DMS79 (cell line): ENCODE measurements at regions not wholly inside any gene's neighbourhood (a gene's known extent, or its start where the extent isn't known, plus 50 kb on each side); places are given as distances from the start of the nearest gene placed in this dataset.

ENCODE experiments used
- DNase-seq: peaks from one replicate; lab custom pipeline; 2025; lab: John Stamatoyannopoulos, UW

GRCh38 chr1:106677181-106677580 is 379.3 kb upstream of the PRMT6 start:
- DNase-seq, result no peak

DNA sequence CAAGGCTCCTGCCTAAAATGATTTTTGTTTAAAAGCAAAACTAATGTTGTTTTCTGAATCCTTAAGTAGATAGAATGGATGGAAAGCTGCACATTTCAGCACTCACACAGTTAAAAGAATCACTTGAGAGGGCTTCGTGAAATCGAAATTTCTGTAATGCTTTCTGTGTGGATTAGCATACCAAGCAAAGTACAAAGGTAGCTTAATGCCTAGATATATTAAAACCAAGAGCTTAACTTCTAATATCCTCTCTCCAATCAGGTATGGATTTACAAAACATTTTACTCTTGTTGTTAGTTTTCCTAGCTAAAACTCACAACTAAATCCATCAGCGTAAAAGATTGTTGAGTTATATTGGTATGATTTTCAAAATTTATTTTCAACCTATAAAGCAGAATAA is 378.8 kb upstream of the PRMT6 start:
- DNase-seq, result no peak

DNA sequence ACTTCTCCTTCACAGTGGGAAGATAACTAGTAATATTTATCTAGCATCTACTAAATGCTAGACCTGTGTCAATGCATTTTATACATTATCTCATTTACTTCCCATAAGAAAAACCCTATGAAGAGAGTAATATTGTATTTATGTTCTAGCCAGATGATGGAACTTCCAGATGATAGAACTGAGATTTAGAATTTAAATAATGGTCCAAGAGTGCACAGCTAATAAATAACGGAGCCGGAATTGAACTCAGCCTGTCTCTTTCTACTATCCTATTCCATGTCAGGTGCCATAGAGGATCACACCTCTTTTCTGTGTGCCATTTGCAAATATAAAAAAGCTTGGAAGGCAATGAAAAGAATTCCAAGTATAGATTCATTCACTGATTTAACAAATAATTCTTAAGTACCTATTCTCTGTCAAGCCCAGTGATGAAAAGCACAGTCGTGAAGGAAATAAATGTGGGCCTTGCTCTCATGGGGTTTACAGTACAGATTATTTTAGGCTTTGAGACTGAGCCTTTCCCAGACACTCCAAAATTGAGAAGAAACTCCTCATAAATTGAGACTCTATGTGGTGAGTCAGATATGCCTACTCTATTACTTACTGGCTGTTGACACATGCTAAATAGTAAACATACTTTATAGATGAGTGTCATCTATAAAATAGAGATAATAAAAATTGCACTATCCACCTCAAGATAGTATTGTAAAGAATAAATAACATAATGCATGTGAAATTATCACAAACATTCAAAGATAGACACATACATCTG is 378.0 kb upstream of the PRMT6 start:
- no peak for DNase-seq

DNA sequence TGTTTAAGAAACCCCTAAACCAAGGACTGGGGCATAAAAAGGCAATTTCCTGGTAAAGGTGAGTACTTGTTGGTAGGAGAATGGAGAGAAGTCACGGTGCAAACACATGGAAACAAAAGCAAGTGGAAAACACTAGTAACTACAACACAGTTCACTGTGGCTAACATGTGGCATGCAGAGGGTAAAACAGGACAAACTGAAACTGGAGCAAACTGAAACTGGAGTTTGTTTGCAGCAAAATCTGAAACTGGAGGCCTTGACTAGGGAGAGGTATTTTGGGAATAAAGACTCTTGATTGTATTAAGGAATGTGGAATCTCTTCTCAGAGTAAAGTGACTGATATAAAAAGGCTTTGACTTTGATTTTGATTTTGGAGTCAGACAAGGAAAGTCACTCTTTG is 376.3 kb upstream of the PRMT6 start:
- no peak for DNase-seq

GRCh38 chr1:106680776-106681344 is 375.6 kb upstream of the PRMT6 start:
- DNase-seq, result peak; percentile 11

DNA sequence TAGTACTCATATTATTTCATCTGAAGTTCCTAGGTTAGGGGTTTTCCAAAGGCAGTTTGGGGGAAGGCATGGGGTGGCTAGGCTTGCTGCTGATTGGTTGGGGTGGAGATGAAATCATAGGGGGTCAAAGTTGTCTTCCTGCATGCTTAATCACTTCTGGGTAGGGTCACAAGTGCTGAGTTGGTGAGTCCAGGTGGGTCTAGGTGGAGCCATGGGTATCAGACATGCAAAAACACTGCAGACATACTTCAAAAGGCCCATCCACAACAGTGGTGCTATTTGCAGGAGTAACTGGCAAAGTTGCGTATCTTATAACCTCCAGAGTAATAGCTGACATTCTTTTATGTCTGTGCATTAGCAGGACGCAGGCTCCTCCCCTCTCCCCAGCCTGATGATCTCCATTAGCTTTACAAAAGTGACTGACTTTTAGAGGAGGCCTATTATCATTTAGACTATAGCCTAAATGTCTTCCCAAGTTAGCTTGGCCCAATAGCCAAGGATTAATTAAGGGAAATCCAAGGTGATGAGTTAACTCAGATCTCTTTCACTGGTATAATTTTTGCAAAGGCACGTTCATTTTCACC is 374.4 kb upstream of the PRMT6 start:
- DNase-seq, result no peak

- no peak for DNase-seq
Observed at GRCh38 chr1:106688446-106688845, 368.0 kb upstream of the PRMT6 start.

DNA sequence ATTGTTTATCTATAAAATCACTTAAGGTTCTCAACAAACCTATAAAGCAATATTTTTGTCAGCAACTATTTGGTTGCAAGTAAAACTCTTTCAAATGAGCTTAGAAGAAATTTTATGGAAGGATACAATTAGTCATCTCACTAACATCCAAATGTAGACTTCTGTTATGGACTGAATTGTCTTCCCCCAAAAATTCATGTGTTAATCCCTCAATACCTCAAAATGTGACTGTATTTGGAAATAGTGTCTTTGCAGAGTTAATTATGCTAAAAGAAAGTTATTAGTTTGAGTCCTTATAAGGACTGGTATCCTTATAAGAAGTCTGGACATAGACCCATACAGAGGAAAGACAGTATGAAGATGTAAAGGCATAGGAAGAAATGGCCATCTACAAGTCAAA is 357.8 kb upstream of the PRMT6 start:
- DNase-seq, result no peak

- DNase-seq, result no peak
Observed at GRCh38 chr1:106699433-106699832, 357.0 kb upstream of the PRMT6 start.

DNA sequence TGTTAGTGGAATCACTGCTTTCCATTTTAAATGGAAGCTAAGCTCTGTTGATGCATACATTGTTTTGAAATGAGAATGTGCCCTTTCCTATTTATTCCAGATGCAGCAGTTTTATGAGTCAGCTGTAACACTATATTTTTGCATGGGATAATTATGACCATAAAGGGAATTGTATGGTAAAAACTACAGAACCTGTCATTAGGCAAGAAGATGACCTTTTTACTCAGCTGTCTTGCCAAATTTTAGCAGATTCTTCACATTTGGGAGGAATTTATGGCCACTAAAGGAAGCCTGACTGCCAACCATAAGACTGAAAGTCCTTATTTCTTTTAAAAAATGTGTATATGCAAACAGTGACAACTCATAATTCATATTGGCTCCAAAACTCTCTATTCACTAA is 356.3 kb upstream of the PRMT6 start:
- DNase-seq, result no peak

GRCh38 chr1:106705971-106706370 is 350.5 kb upstream of the PRMT6 start:
- DNase-seq, result no peak

GRCh38 chr1:106717591-106717990 is 338.9 kb upstream of the PRMT6 start:
- no peak for DNase-seq

GRCh38 chr1:106721790-106722189 is 334.7 kb upstream of the PRMT6 start:
- no peak for DNase-seq

- no peak for DNase-seq
Observed at GRCh38 chr1:106722466-106722865, 334.0 kb upstream of the PRMT6 start.

- no peak for DNase-seq
Observed at GRCh38 chr1:106727171-106727570, 329.3 kb upstream of the PRMT6 start.

DNA sequence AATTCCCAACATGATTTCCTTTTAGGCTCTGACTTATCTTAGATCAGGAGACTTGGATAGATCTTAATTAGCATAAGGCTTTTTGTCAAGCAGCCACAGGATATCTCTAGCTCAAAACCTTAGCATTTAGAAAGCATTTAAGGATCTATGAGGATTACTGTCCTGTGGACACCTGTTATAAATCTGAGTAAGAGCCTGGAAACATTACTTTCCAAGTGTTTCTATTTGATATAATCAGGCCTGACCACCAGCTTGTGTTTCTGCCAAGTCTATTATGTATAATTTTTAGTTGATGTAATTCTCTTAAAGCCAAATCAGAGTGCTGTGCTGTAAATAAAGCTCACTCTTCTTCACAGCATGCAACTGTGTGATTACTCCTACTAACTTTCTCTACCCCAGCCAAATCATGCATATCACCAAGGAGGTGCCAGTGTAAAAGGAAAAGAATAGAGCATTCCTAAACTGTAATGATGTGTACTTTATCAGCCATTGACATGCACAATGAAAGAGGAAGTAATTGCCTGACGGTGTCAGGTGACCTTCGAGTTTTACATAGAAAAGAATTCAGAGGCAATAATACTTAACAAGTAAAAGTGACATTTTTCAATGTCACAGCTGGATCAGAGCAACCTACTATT is 309.9 kb upstream of the PRMT6 start:
- peak; percentile 68 for DNase-seq

DNA sequence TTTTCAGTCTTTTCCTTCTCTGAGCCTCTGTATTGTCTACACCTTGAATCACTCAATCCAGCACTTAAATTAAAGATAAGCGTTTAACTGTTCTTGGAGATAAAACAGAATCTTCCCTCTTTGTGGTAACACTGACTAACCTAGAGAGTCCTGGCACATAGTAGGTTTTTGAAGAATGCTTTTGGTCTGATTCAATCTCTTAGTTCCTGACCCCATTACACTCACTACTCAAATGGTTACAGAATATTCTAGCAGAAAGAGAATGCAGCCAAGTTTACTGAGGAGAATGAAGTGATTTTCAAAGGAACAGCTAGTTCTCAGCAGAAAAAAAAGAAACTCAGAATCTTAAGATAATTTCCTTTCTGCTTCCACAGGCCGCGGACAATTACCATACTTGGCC is 309.2 kb upstream of the PRMT6 start:
- DNase-seq, result no peak

GRCh38 chr1:106747791-106748190 is 308.7 kb upstream of the PRMT6 start:
- DNase-seq, result no peak

GRCh38 chr1:106748606-106749005 is 307.9 kb upstream of the PRMT6 start:
- no peak for DNase-seq

GRCh38 chr1:106749491-106749890 is 307.0 kb upstream of the PRMT6 start:
- no peak for DNase-seq

DNA sequence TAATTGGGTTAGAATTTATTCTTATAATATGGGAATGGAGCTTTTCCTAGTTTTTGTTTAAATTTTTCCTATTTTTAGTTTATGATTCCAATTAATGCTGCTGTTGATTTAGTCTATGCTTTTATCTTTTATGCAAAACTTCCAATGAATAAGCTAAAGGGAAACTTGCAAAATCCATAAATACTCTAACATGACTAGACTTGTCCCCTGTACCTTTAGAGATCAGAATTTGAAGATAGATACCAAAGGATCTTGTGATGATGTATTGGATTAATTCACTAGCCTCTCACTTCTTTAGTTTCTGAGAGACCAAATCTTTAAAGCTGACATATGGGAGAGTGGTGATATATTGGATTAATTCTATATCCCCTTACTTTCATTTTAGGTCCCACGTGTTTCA is 306.6 kb upstream of the PRMT6 start:
- no peak for DNase-seq

DNA sequence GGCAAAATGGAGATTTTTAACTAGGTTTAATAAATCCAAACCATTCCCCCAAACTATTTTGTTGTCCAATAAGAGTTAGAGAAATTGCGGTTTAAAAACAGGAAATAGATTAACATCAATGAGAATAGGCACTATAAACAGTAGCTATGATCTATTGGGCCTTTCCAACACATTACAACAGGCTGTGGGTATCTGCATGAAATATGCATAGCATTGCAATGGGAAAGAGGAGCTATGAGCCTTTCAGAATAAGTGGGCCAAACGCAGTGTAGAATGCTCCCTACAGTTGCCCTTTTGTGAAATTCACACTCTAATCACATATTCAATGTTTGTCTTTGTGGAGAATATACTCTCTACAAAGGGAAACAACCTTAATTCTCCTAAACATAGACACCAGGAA is 305.5 kb upstream of the PRMT6 start:
- no peak for DNase-seq

DNA sequence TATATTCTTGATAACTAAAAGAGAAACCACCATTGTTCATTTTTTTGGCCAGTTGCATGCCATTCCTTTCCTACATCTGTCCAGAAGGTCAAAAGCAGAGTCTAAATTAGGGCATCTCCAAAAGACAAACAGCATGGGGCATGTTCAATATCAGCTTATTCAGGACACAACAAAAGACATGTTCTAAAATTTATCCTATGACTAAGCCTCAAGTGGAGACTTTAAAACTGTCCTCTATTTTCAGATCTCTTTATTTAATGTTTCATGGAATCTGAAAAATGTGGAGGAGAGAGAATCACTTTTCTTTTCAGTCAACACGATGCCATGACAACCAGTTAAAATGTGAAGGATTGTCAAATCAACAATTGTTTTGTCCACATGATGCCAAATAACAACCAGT is 303.4 kb upstream of the PRMT6 start:
- no peak for DNase-seq
